Gastroesophageal sphincter (tissue), 4 donors: ENCODE measurements at regions not wholly inside any gene's neighbourhood (a gene's known extent, or its start where the extent isn't known, plus 50 kb on each side); places are given as distances from the start of the nearest gene placed in this dataset.

Source experiments
- ATAC-seq: fragments of 150-250 bp; one replicate; pipeline ENCODE4 v1.9.1; 2016; ENCODE audit warnings: mild to moderate bottlenecking, moderate library complexity
- H3K27ac ChIP-seq, 4 donors: fragments of 200-600 bp; sonication (generic) in 3 of 4; 1 replicate in 3 of 4; 2 replicates in 1 of 4; pipeline ENCODE4 v1.5.1; 2016 to 2019
- H3K27me3 ChIP-seq: fragments of 200-600 bp; sonication (generic); one replicate; pipeline ENCODE4 v1.5.1; 2019
- H3K36me3 ChIP-seq, 2 donors: fragments of 200-600 bp; sonication (generic); one replicate each; pipeline ENCODE4 v1.5.1; 2019; ENCODE audit warnings: control low read depth in 1 of 2
- H3K4me1 ChIP-seq, 3 donors: fragments of 200-600 bp; sonication (generic); 1 replicate in 2 of 3; 2 replicates in 1 of 3; pipeline ENCODE4 v1.5.1; 2016 to 2019; ENCODE audit warnings: control low read depth in 2 of 3
- H3K4me3 ChIP-seq, 2 donors: fragments of 200-600 bp; sonication (generic); one replicate each; pipeline ENCODE4 v1.5.1; 2019; ENCODE audit warnings: mild to moderate bottlenecking in 1 of 2, moderate library complexity in 1 of 2
- H3K9me3 ChIP-seq, 3 donors: fragments of 200-600 bp; sonication (generic); one replicate each; pipeline ENCODE4 v1.5.1; 2017 to 2019; ENCODE audit warnings: control low read depth in 2 of 3
- EP300 ChIP-seq: sonication (generic); formaldehyde crosslinking; IDR thresholded peaks from one replicate; pipeline ENCODE4 v1.6.1; 2017; ENCODE audit warnings: antibody characterized with exemption, mild to moderate bottlenecking
- POLR2A ChIP-seq, 2 donors: fragments of 450-650 bp; IDR thresholded peaks; one replicate each; pipeline ENCODE4 v1.6.1; 2017; ENCODE audit warnings: antibody characterized with exemption in 2 of 2, mild to moderate bottlenecking in 2 of 2, moderate library complexity in 1 of 2
- POLR2AphosphoS5 ChIP-seq: sonication (generic); formaldehyde crosslinking; IDR thresholded peaks from one replicate; pipeline ENCODE4 v1.6.1; 2017; ENCODE audit warnings: antibody characterized with exemption
- WGBS, 2 donors: methylation state at CpG; one replicate each; pipeline ENCODE4 v1.1.5; 2018; ENCODE audit warnings: low coverage in 1 of 2; 5-methylcytosine and 5-hydroxymethylcytosine counted together
- TF ChIP-seq, protein P1 (sequence below), 4 experiments: fragments of 200-600 bp in 2 of 4; fragments of 450-650 bp in 2 of 4; sonication (generic) in 1 of 4; IDR thresholded peaks; one replicate each; pipeline ENCODE4 v1.5.1; 2017 to 2019; ENCODE audit warnings: antibody characterized with exemption in 4 of 4, mild to moderate bottlenecking in 2 of 4, moderate library complexity in 2 of 4

DNA sequence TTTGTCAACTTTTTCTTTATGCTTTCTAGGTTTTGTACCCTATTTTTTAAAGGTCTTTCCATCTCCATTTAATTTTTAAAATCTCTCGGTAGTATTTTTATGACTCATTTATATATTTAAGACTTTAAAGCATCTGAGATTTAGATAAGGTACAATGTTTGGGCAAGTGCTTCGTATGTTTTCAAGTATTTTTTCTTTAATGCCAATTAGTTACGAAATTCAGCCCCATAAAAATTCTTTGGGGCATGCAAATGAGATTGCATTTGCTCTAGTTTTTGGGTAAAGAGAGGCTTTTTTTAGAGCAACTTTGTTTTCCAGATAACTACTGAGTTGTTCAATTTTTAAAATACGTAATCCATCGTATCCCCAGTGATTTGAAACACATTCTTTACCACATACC is 65.3 kb upstream of the CRHR1 start:
- Histone ChIP-seq H3K36me3 (no peaks in the 10 kb centered on the region), H3K9me3 (peaks cover 0 to 7% (median 0%) of the 10 kb centered on the region in 3 donors), H3K4me3 (no peak overlapping the region), H3K4me1 (no peaks in the 10 kb centered on the region), H3K27me3 (peaks cover 57% of the 10 kb centered on the region), H3K27ac (no peak overlapping the region)
- TF ChIP-seq POLR2A (IDR thresholded peaks at IDR 0.05), result no peak
- TF ChIP-seq, protein P1, sequence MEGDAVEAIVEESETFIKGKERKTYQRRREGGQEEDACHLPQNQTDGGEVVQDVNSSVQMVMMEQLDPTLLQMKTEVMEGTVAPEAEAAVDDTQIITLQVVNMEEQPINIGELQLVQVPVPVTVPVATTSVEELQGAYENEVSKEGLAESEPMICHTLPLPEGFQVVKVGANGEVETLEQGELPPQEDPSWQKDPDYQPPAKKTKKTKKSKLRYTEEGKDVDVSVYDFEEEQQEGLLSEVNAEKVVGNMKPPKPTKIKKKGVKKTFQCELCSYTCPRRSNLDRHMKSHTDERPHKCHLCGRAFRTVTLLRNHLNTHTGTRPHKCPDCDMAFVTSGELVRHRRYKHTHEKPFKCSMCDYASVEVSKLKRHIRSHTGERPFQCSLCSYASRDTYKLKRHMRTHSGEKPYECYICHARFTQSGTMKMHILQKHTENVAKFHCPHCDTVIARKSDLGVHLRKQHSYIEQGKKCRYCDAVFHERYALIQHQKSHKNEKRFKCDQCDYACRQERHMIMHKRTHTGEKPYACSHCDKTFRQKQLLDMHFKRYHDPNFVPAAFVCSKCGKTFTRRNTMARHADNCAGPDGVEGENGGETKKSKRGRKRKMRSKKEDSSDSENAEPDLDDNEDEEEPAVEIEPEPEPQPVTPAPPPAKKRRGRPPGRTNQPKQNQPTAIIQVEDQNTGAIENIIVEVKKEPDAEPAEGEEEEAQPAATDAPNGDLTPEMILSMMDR (IDR thresholded peaks at IDR 0.05), result no peak
- TF ChIP-seq EP300, result no peak
- ATAC-seq, result no peak
- WGBS, 2 donors, result 61 to 90% methylated on average over 4 to 5 of the region's 5 CpGs

DNA sequence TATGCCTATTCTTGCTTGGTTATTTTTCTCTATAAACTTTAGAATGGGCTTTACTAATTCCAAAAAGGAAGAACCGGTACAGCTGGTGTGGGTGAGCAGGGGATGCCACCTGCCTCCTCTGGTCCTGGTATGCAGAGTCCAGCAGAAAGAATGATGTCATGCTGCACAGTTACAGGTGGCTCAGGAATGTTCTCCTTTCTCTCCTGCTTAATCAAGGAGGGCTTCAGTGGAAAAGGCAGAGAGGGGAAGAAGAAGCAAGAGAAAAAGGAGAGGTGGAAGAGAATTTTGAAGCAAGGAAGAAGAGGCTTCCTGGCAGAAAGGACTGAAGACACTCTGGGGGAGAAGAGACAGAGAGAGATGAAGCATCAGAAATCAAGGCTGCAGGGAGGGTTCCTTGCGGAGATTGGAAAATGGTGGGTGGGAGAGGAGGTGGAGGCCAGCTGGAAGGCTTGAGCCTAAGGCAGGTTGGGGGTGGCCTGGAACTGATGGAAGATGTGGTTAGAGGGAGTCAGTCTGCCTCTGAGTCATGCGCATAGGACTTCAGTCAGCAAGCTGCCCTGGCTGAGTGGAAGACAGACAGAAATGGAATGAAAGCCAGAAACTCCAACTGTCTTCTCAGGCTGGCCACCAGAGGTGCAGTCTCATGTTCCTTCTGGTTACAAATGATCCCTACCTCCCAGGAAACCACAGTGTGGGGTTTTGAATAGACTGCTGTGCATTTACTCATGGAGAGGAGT is 64.6 kb upstream of the CRHR1 start:
- no peak for TF ChIP-seq POLR2AphosphoS5
- TF ChIP-seq POLR2A (IDR thresholded peaks at IDR 0.05), result no peak
- no peak for TF ChIP-seq EP300
- TF ChIP-seq, protein P1 (IDR thresholded peaks at IDR 0.05), result no peak
- Histone ChIP-seq H3K9me3 (peaks cover 0 to 14% (median 0%) of the 10 kb centered on the region in 3 donors), H3K36me3 (no peaks in the 10 kb centered on the region), H3K27me3 (peaks cover 61% of the 10 kb centered on the region), H3K27ac (no peak overlapping the region), H3K4me1 (no peaks in the 10 kb centered on the region), H3K4me3 (no peak overlapping the region)
- WGBS, 2 donors, result 54 to 72% methylated on average over 2 to 3 of the region's 3 CpGs
- no peak for ATAC-seq

DNA sequence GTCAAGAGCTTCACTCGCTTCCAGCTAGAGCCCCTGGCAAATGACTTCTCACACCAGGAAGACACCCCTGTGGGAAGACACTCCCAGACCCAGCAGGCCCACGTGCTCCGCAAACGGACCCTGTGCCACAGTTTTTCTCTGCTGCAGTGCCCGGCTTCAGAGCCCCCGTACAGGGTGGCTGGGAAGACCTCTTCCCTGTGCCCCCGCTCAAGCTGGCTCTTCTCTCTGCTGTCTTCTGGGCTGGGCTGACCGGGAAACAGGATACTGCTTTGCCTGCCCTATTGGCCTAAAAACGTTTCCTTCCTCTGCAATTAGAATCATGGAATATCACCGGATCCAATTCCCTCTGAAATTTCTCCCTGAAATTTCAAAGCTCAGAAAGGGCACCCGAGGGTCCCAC is 63.7 kb upstream of the CRHR1 start:
- Histone ChIP-seq H3K9me3 (peaks cover 0 to 23% (median 0%) of the 10 kb centered on the region in 3 donors), H3K27me3 (peaks cover 61% of the 10 kb centered on the region), H3K4me1 (no peaks in the 10 kb centered on the region), H3K4me3 (no peak overlapping the region), H3K27ac (no peak overlapping the region), H3K36me3 (no peaks in the 10 kb centered on the region)
- TF ChIP-seq POLR2AphosphoS5, result no peak
- TF ChIP-seq, protein P1 (IDR thresholded peaks at IDR 0.05), result no peak
- TF ChIP-seq POLR2A (IDR thresholded peaks at IDR 0.05), result no peak
- no peak for TF ChIP-seq EP300
- no peak for ATAC-seq
- 57 to 60% methylated on average over 1 to 3 of the region's 11 CpGs for WGBS, 2 donors

DNA sequence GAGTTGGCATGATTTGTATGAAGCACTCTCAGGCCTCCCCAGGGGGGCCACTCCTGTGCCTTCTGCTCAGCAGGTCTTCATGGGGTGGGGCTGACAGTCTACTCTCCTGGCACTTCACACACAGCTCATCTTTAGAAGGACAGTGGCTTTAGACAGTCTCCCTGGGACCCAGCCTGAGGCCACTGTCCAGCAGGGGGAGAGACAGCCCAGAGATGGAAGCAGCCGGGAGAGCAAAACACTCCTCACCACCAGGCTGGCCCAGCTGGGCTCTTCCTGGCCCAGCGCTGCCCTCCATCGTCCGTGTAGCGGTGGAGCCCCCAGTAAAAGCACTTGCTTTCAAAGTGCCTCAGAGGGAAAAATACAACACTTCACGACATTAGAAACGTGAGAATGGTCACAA is 62.0 kb upstream of the CRHR1 start:
- TF ChIP-seq POLR2AphosphoS5, result no peak
- TF ChIP-seq, protein P1 (IDR thresholded peaks at IDR 0.05), result no peak
- no peak for TF ChIP-seq POLR2A (IDR thresholded peaks at IDR 0.05)
- no peak for TF ChIP-seq EP300
- no peak overlapping the region for H3K27ac ChIP-seq
- 0% methylated on average over 1 of the region's 7 CpGs; no CpG with 5 or more reads in 1 of the 2 donors for WGBS, 2 donors
- ATAC-seq, result no peak
- peaks cover 0 to 26% (median 0%) of the 10 kb centered on the region in 3 donors for H3K9me3 ChIP-seq
- H3K4me1 ChIP-seq, result no peaks in the 10 kb centered on the region
- H3K36me3 ChIP-seq, result no peaks in the 10 kb centered on the region
- peaks cover 60% of the 10 kb centered on the region for H3K27me3 ChIP-seq
- H3K4me3 ChIP-seq, result no peak overlapping the region

DNA sequence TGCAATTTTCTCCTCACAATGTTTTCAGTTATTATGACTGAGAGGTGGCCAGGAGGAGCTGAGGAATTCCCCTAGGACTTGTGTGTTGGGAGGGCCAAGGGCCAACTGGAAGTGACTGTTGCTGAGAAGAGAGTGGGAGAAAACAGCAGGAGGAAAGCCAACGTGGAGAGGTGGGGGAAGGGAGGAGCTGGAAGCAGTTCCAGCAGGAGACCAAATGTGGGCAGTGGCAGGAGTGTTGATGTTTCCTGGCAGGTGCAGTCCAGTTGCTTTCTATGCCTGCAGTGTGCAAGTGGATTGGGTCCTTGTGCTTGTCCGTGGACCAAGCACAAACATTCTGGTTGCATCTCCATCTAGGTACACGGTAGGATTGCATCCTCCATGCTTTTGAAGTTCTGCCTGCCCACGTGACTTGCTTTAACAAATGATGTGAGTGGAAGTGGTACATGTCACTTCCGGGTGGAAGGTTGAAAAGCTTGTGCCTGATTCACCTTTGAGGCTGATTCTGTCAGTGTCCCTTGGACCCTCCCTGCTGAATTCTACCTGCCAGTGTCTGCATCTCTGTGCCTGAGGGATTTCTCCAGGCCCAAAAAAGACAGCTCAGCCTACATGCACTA is 54.7 kb upstream of the CRHR1 start:
- WGBS, 2 donors, result 0 to 53% methylated on average over 1 to 3 of the region's 5 CpGs
- Histone ChIP-seq H3K27me3 (peaks cover 72% of the 10 kb centered on the region), H3K4me3 (no peak overlapping the region), H3K9me3 (peaks cover 0 to 44% (median 0%) of the 10 kb centered on the region in 3 donors), H3K4me1 (no peaks in the 10 kb centered on the region), H3K27ac (no peak overlapping the region), H3K36me3 (no peaks in the 10 kb centered on the region)
- TF ChIP-seq EP300, result no peak
- TF ChIP-seq POLR2AphosphoS5, result no peak
- no peak for TF ChIP-seq POLR2A (IDR thresholded peaks at IDR 0.05)
- TF ChIP-seq, protein P1 (IDR thresholded peaks at IDR 0.05), result no peak
- ATAC-seq, result no peak
